ENCODE measurements at regions not wholly inside any gene's neighbourhood (a gene's known extent, or its start where the extent isn't known, plus 50 kb on each side); places are given as distances from the start of the nearest gene placed in this dataset.

DNA sequence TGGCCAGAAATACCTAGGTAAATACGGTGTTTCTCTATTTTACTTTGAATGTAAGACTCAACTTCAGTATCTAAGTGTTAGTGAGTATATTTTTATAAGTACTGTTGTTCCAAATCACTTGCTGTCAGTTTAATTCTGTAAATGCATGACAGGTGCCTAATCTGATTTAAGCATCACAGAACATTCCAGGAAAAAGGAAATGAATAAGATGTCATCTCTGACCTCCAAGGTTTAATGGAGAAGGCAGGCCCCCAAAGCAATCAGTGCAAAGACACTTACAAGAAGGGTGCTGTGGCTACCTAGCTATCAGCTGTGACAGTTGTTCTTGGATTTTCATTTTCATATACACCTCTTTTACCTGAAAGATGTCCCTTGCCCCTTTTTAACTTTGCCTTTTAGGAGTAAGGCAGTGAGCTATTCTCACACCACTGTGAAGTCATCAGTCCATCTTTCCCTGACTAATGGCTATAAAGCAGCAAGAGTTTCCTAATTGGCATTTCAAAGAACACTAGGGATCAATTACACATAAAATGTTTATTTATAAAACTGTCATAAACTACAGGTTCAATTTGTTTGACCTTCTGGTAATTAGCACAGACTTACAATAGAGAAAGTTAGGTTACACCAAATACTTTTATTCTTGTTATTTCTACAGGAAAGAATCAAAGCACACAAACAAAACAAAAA lies 427.6 kb downstream of the SPRY2 start:
- TF ChIP-seq, protein P1, sequence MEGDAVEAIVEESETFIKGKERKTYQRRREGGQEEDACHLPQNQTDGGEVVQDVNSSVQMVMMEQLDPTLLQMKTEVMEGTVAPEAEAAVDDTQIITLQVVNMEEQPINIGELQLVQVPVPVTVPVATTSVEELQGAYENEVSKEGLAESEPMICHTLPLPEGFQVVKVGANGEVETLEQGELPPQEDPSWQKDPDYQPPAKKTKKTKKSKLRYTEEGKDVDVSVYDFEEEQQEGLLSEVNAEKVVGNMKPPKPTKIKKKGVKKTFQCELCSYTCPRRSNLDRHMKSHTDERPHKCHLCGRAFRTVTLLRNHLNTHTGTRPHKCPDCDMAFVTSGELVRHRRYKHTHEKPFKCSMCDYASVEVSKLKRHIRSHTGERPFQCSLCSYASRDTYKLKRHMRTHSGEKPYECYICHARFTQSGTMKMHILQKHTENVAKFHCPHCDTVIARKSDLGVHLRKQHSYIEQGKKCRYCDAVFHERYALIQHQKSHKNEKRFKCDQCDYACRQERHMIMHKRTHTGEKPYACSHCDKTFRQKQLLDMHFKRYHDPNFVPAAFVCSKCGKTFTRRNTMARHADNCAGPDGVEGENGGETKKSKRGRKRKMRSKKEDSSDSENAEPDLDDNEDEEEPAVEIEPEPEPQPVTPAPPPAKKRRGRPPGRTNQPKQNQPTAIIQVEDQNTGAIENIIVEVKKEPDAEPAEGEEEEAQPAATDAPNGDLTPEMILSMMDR (conservative IDR thresholded peaks at IDR 0.05; ENCODE audit: low read depth, low read length), result no peak
- TF ChIP-seq EZH2 (IDR thresholded peaks at IDR 0.05; ENCODE audit: borderline replicate concordance, low read depth, low read length, poor library complexity, severe bottlenecking), result no peak
